Endothelial cell (in vitro differentiated cells): ENCODE measurements at regions not wholly inside any gene's neighbourhood (a gene's known extent, or its start where the extent isn't known, plus 50 kb on each side); places are given as distances from the start of the nearest gene placed in this dataset.

Experiments used
- DNase-seq: peaks from one replicate; pipeline ENCODE4 v3.0.0; 2021; ENCODE audit warnings: low spot score
- H3K27ac Mint-ChIP-seq: one replicate; pipeline ENCODE4 v1.8.0; 2021; ENCODE audit warnings: mixed read lengths, inconsistent platforms; ENCODE audit not compliant: unreplicated experiment
- H3K27me3 Mint-ChIP-seq: one replicate; pipeline ENCODE4 v1.8.0; 2021; ENCODE audit warnings: mild to moderate bottlenecking, moderate library complexity, mixed read lengths, inconsistent platforms; ENCODE audit not compliant: unreplicated experiment
- H3K36me3 Mint-ChIP-seq: one replicate; pipeline ENCODE4 v1.8.0; 2021; ENCODE audit warnings: mild to moderate bottlenecking, low read depth, mixed read lengths, inconsistent platforms; ENCODE audit not compliant: unreplicated experiment
- H3K4me1 Mint-ChIP-seq: one replicate; pipeline ENCODE4 v1.8.0; 2021; ENCODE audit warnings: mild to moderate bottlenecking, mixed read lengths, inconsistent platforms; ENCODE audit not compliant: unreplicated experiment
- H3K4me3 Mint-ChIP-seq: one replicate; pipeline ENCODE4 v1.8.0; 2021; ENCODE audit warnings: mild to moderate bottlenecking, mixed read lengths, inconsistent platforms; ENCODE audit not compliant: unreplicated experiment
- H3K9me3 Mint-ChIP-seq: one replicate; pipeline ENCODE4 v1.8.0; 2021; ENCODE audit warnings: mixed read lengths, inconsistent platforms; ENCODE audit not compliant: unreplicated experiment
- CTCF ChIP-seq: fragments of 200-600 bp; sonication (generic); IDR thresholded peaks from one replicate; pipeline ENCODE4 v1.5.0; 2021; ENCODE audit warnings: antibody characterized with exemption; ENCODE audit not compliant: unreplicated experiment

- Mint-ChIP-seq H3K36me3 (no peaks in the 10 kb centered on the region), H3K4me3 (no peak overlapping the region), H3K9me3 (no peaks in the 10 kb centered on the region), H3K27ac (no peak overlapping the region), H3K27me3 (no peaks in the 10 kb centered on the region), H3K4me1 (no peaks in the 10 kb centered on the region)
- DNase-seq: no peak
- TF ChIP-seq CTCF: no peak
Measured at GRCh38 chr9:28688172-28688571, 1114.9 kb upstream of the C9orf72 start.

GRCh38 chr9:28692012-28692411 is 1118.7 kb upstream of the C9orf72 start:
- peaks cover 2% of the 10 kb centered on the region for H3K4me1 Mint-ChIP-seq
- no peaks in the 10 kb centered on the region for H3K9me3 Mint-ChIP-seq
- H3K27me3 Mint-ChIP-seq: no peaks in the 10 kb centered on the region
- DNase-seq: no peak
- no peak overlapping the region for H3K27ac Mint-ChIP-seq
- TF ChIP-seq CTCF: no peak
- H3K4me3 Mint-ChIP-seq: no peak overlapping the region
- no peaks in the 10 kb centered on the region for H3K36me3 Mint-ChIP-seq

- Mint-ChIP-seq H3K36me3 (no peaks in the 10 kb centered on the region), H3K4me1 (peaks cover 3% of the 10 kb centered on the region), H3K4me3 (no peak overlapping the region), H3K27me3 (no peaks in the 10 kb centered on the region), H3K9me3 (no peaks in the 10 kb centered on the region), H3K27ac (no peak overlapping the region)
- no peak for TF ChIP-seq CTCF
- no peak for DNase-seq
Measured at GRCh38 chr9:28696960-28697359, 1123.7 kb upstream of the C9orf72 start.

GRCh38 chr9:28699632-28700031 is 1126.4 kb upstream of the C9orf72 start:
- Mint-ChIP-seq H3K4me1 (peaks cover 3% of the 10 kb centered on the region), H3K27ac (no peak overlapping the region), H3K4me3 (no peak overlapping the region), H3K27me3 (no peaks in the 10 kb centered on the region), H3K36me3 (no peaks in the 10 kb centered on the region), H3K9me3 (no peaks in the 10 kb centered on the region)
- no peak for TF ChIP-seq CTCF
- no peak for DNase-seq

- Mint-ChIP-seq H3K36me3 (no peaks in the 10 kb centered on the region), H3K27ac (no peak overlapping the region), H3K4me1 (no peaks in the 10 kb centered on the region), H3K27me3 (no peaks in the 10 kb centered on the region), H3K4me3 (no peak overlapping the region), H3K9me3 (no peaks in the 10 kb centered on the region)
- no peak for DNase-seq
- no peak for TF ChIP-seq CTCF
Measured at GRCh38 chr9:28707616-28708015, 1134.3 kb upstream of the C9orf72 start.
